ENCODE measurements at regions not wholly inside any gene's neighbourhood (a gene's known extent, or its start where the extent isn't known, plus 50 kb on each side); places are given as distances from the start of the nearest gene placed in this dataset.
"Not testable (repeated sequence)": the region's sequence is repeated elsewhere in the genome, so short reads cannot be mapped to it uniquely, and the experiment has no call there.

GRCh38 chr4:133277940-133278339, 128.8 kb downstream of the PCDH10 start:
- not testable (repeated sequence) for DNase-seq

- DNase-seq = no peak
These were observed 126.2 kb downstream of the PCDH10 start for GRCh38 chr4:133275246-133275645.

DNA sequence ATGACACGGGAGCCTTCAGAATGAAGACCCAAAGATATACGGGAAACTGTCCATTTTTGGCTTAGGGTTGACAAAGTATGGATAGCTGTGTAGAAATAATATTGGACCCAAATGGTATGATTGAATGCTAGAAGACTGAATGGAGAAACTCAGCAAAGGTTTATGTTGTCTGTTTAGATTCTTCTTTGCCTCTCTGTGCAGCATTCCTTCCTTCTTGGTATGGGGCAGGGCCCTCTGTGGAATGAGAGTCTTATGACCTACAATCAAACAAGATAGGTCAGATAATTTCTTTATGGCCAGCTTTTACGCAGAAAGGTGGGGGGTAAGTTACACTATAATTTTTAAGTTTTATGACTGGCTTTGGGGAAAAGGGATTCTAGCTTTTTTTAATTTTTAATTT, 124.3 kb downstream of the PCDH10 start:
- no peak for DNase-seq

- no peak for DNase-seq
These were observed 121.0 kb downstream of the PCDH10 start for GRCh38 chr4:133270021-133270570.

- DNase-seq = no peak
These were observed 119.1 kb downstream of the PCDH10 start for GRCh38 chr4:133268205-133268604.

- not testable (repeated sequence) for DNase-seq
These were observed 118.4 kb downstream of the PCDH10 start for GRCh38 chr4:133267506-133267905.

GRCh38 chr4:133266966-133267365, 117.9 kb downstream of the PCDH10 start:
- DNase-seq = not testable (repeated sequence)

DNA sequence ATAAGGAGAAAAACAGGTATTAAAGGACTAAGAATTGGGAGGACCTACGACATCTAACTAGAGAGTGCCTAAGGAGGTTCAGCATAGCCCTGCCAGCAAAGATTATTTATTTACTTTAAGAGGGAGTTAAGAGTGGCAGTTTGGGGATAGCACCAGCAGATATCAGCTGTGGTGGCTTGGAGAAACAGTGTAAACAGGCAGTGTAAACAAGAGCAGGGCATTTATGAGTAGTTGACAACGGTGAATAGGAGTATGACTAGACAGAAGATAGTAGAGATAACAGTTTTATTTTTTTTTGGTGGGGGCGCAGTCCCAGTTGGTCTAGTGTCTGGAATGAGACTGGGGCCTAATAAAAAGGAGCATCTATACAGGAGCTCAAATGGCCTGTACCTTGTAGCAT, 115.2 kb downstream of the PCDH10 start:
- not testable (repeated sequence) for DNase-seq

DNA sequence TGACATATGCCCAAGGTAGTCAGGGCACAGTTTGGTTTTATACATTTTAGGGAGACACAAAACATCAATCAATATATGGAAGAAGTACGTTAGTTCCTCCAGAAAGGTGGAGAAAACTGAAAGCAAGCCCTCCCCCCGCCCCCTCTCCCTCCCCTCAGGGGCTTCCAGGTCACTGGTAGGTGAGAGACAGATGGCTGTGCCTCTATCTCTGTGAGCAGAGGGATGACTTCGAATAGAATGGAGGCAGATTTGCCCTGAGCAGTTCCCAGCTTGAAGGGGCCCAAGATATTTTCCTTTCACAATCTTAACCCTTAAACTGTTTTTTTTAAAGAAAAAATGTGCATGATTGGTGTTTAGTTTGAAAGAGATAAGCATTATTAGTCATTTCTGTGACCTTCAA, 114.0 kb downstream of the PCDH10 start:
- DNase-seq = no peak

DNA sequence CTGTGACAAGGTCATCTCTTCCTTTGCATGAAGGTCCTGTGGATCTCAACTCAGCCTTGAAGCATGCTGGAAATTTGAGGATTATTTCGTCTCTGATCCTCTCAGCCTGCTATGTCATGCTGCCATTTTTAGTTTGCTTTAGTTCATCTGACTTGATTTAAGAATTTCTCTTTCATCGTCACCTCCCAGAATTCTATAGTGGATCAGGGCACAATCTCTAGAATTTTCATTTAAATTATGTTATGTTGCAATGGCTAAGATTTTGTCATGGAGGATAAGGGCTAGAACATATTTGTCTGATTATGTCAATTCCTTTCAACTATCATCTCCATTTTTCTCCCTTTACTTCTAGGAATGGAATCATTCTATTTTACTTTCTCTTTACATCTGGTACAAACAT, 98.8 kb downstream of the PCDH10 start:
- DNase-seq = no peak

- DNase-seq = no peak
These were observed 96.1 kb downstream of the PCDH10 start for GRCh38 chr4:133245226-133245625.
